ENCODE measurements at regions not wholly inside any gene's neighbourhood (a gene's known extent, or its start where the extent isn't known, plus 50 kb on each side); places are given as distances from the start of the nearest gene placed in this dataset.

- no peak for DNase-seq (ENCODE audit: extremely low read depth, low read depth)
- TF ChIP-seq, protein P1, sequence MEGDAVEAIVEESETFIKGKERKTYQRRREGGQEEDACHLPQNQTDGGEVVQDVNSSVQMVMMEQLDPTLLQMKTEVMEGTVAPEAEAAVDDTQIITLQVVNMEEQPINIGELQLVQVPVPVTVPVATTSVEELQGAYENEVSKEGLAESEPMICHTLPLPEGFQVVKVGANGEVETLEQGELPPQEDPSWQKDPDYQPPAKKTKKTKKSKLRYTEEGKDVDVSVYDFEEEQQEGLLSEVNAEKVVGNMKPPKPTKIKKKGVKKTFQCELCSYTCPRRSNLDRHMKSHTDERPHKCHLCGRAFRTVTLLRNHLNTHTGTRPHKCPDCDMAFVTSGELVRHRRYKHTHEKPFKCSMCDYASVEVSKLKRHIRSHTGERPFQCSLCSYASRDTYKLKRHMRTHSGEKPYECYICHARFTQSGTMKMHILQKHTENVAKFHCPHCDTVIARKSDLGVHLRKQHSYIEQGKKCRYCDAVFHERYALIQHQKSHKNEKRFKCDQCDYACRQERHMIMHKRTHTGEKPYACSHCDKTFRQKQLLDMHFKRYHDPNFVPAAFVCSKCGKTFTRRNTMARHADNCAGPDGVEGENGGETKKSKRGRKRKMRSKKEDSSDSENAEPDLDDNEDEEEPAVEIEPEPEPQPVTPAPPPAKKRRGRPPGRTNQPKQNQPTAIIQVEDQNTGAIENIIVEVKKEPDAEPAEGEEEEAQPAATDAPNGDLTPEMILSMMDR (IDR thresholded peaks at IDR 0.05; ENCODE audit: low read depth, low read length, missing control alignments) = no peak
- H3K4me3 ChIP-seq (replicated peaks; ENCODE audit: low read depth, low read length) = no peak overlapping the region
Observed at GRCh38 chr18:5747678-5748077, 147.6 kb downstream of the TMEM200C start.

- TF ChIP-seq, protein P1 (IDR thresholded peaks at IDR 0.05; ENCODE audit: low read depth, low read length, missing control alignments) = no peak
- H3K4me3 ChIP-seq (replicated peaks; ENCODE audit: low read depth, low read length) = no peak overlapping the region
- DNase-seq (ENCODE audit: extremely low read depth, low read depth) = no peak
Observed at GRCh38 chr18:5746844-5747243, 148.5 kb downstream of the TMEM200C start.

DNA sequence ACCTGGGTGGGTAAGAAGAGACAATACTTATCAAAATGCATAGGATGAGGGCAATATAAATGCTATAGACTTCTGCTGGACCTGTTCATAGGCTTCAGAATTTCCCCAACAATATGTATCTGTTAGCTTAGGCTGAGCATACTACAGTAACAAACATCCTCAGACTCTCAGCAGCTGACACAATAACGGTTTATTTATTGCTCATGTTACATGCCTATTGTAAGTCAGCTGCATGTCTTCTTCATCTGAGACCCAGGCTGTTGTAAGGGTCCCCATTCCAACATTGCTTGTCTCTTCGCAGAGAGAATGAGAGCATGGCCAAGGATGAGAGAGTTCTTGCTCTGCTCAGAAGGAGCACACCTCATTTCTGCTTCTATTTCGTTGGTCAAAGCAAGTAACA, 150.7 kb downstream of the TMEM200C start:
- H3K4me3 ChIP-seq (replicated peaks; ENCODE audit: low read depth, low read length) = no peak overlapping the region
- TF ChIP-seq, protein P1 (IDR thresholded peaks at IDR 0.05; ENCODE audit: low read depth, low read length, missing control alignments) = no peak
- DNase-seq (ENCODE audit: extremely low read depth, low read depth) = no peak

- TF ChIP-seq, protein P1 (IDR thresholded peaks at IDR 0.05; ENCODE audit: low read depth, low read length, missing control alignments) = no peak
- DNase-seq (ENCODE audit: extremely low read depth, low read depth) = no peak
Observed at GRCh38 chr18:5738526-5738925, 156.8 kb downstream of the TMEM200C start.

GRCh38 chr18:5732318-5732717, 163.0 kb downstream of the TMEM200C start:
- TF ChIP-seq, protein P1 (IDR thresholded peaks at IDR 0.05; ENCODE audit: low read depth, low read length, missing control alignments) = no peak
- DNase-seq (ENCODE audit: extremely low read depth, low read depth) = no peak
- no peak overlapping the region for H3K4me3 ChIP-seq (replicated peaks; ENCODE audit: low read depth, low read length)

More at GRCh38 chr18:5738526-5738925, 156.8 kb downstream of the TMEM200C start:
- no peak overlapping the region for H3K4me3 ChIP-seq (replicated peaks; ENCODE audit: low read depth, low read length)

DNA sequence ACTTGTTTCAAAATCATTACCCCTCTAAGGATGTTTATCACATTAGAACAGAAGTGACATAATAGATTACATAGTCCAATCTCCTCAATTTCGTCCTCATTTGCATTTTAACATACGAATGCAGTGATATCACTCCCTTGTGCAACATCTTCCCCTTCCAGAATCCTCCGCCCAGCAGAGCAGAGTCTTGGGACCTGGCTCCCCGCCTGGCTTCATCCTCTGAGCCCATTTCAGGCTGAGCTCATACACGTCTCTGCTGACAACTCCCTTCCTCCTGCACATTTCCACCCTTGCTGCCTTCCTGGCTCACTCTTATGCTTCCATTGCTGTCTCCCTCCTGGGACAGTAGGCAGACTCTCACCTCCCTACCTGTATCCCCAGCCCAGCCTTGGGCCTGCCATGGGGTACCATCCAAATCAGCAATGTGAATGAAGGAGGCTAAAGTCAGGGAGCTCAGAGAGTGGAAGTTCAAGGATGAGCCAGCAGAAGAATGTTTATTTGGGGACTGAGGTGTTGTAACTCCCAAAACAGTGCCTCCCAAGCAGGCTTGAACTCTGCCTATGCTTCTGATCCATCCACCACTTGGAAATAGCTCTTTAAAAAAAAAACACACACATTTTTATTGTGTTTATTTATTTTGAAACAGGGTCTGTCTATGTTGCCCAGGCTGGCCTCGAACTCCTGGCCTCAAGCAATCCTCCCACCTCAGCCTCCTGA, 165.2 kb downstream of the TMEM200C start:
- DNase-seq (ENCODE audit: extremely low read depth, low read depth) = no peak
- H3K4me3 ChIP-seq (replicated peaks; ENCODE audit: low read depth, low read length) = no peak overlapping the region
- TF ChIP-seq, protein P1 (IDR thresholded peaks at IDR 0.05; ENCODE audit: low read depth, low read length, missing control alignments) = no peak

DNA sequence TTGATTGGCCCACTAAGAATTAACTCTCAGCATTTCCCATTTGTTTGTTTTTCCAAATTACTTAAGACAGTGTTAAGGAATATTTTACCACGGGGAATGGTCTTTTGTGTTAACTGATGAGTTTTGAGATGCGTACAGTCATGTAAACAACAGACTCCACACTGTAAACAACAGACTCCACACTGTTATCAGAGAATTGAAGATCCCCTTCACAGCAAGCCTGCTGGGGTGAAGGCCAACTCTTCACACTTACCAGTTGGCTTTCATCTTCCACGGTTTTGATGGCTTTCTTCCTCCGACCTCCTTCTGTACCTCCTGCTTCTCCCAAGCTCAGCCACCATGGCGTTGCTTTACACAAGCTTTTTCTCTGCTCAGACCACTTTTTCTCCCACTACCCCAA, 166.8 kb downstream of the TMEM200C start:
- no peak for DNase-seq (ENCODE audit: extremely low read depth, low read depth)
- no peak overlapping the region for H3K4me3 ChIP-seq (replicated peaks; ENCODE audit: low read depth, low read length)
- TF ChIP-seq, protein P1 (IDR thresholded peaks at IDR 0.05; ENCODE audit: low read depth, low read length, missing control alignments) = no peak
